ENCODE measurements at regions not wholly inside any gene's neighbourhood (a gene's known extent, or its start where the extent isn't known, plus 50 kb on each side); places are given as distances from the start of the nearest gene placed in this dataset.
A peak's percentile ranks its signal among the peaks of the same experiment; 100 is the strongest.

GRCh38 chr4:186900984-186901383 lies 177.3 kb upstream of the FAT1 start:
- H3K27ac ChIP-seq = no peak overlapping the region
- WGBS, 2 donors (ENCODE audit: low coverage in 1 of 2) = 70 to 100% methylated on average over 1 to 3 of the region's 3 CpGs
- H3K36me3 ChIP-seq = no peaks in the 10 kb centered on the region
- H3K9me3 ChIP-seq = no peaks in the 10 kb centered on the region
- H3K4me1 ChIP-seq = no peaks in the 10 kb centered on the region
- no peaks in the 10 kb centered on the region for H3K27me3 ChIP-seq
- H3K4me3 ChIP-seq = no peak overlapping the region
- TF ChIP-seq EP300 (IDR thresholded peaks at IDR 0.05) (no peak), POLR2AphosphoS5 (IDR thresholded peaks at IDR 0.05) (no peak), CTCF (IDR thresholded peaks at IDR 0.05) (no peak), POLR2A (IDR thresholded peaks at IDR 0.05) (no peak)
- ATAC-seq = no peak

GRCh38 chr4:186901850-186902249 lies 178.2 kb upstream of the FAT1 start:
- no peak for ATAC-seq
- Histone ChIP-seq H3K27me3 (no peaks in the 10 kb centered on the region), H3K27ac (no peak overlapping the region), H3K4me3 (no peak overlapping the region), H3K36me3 (no peaks in the 10 kb centered on the region), H3K9me3 (no peaks in the 10 kb centered on the region), H3K4me1 (no peaks in the 10 kb centered on the region)
- 49% methylated on average over 2 of the region's 3 CpGs; no CpG with 5 or more reads in 1 of the 2 donors for WGBS, 2 donors (ENCODE audit: low coverage in 1 of 2)
- TF ChIP-seq POLR2AphosphoS5 (IDR thresholded peaks at IDR 0.05) (no peak), EP300 (IDR thresholded peaks at IDR 0.05) (no peak), POLR2A (IDR thresholded peaks at IDR 0.05) (no peak), CTCF (IDR thresholded peaks at IDR 0.05) (no peak)

- no peak overlapping the region for H3K4me3 ChIP-seq
- TF ChIP-seq POLR2A (IDR thresholded peaks at IDR 0.05) (no peak), POLR2AphosphoS5 (IDR thresholded peaks at IDR 0.05) (no peak), EP300 (IDR thresholded peaks at IDR 0.05) (no peak), CTCF (IDR thresholded peaks at IDR 0.05) (no peak)
- H3K36me3 ChIP-seq = no peaks in the 10 kb centered on the region
- no peak for ATAC-seq
- H3K27ac ChIP-seq = no peak overlapping the region
- no peaks in the 10 kb centered on the region for H3K4me1 ChIP-seq
- WGBS, 2 donors (ENCODE audit: low coverage in 1 of 2) = 44 to 79% methylated on average over 3 to 4 of the region's 4 CpGs
- H3K9me3 ChIP-seq = no peaks in the 10 kb centered on the region
- H3K27me3 ChIP-seq = no peaks in the 10 kb centered on the region
Observed at GRCh38 chr4:186902361-186902760, 178.7 kb upstream of the FAT1 start.

GRCh38 chr4:186904101-186904500 lies 180.4 kb upstream of the FAT1 start:
- peak; percentile 75 for ATAC-seq
- no peaks in the 10 kb centered on the region for H3K4me1 ChIP-seq
- no peaks in the 10 kb centered on the region for H3K27me3 ChIP-seq
- WGBS, 2 donors (ENCODE audit: low coverage in 1 of 2) = 30 to 48% methylated on average over 2 of the region's 2 CpGs
- no peak overlapping the region for H3K27ac ChIP-seq
- H3K9me3 ChIP-seq = no peaks in the 10 kb centered on the region
- no peak overlapping the region for H3K4me3 ChIP-seq
- no peak for TF ChIP-seq POLR2A (IDR thresholded peaks at IDR 0.05)
- TF ChIP-seq EP300 (IDR thresholded peaks at IDR 0.05) = no peak
- no peak for TF ChIP-seq CTCF (IDR thresholded peaks at IDR 0.05)
- TF ChIP-seq POLR2AphosphoS5 (IDR thresholded peaks at IDR 0.05) = no peak
- H3K36me3 ChIP-seq = no peaks in the 10 kb centered on the region

- Histone ChIP-seq H3K4me1 (no peaks in the 10 kb centered on the region), H3K4me3 (no peak overlapping the region), H3K27me3 (no peaks in the 10 kb centered on the region), H3K9me3 (no peaks in the 10 kb centered on the region), H3K36me3 (no peaks in the 10 kb centered on the region), H3K27ac (no peak overlapping the region)
- WGBS, 2 donors (ENCODE audit: low coverage in 1 of 2) = 83 to 88% methylated on average over 7 to 11 of the region's 12 CpGs
- TF ChIP-seq POLR2AphosphoS5 (IDR thresholded peaks at IDR 0.05) = no peak
- no peak for TF ChIP-seq EP300 (IDR thresholded peaks at IDR 0.05)
- TF ChIP-seq CTCF (IDR thresholded peaks at IDR 0.05) = no peak
- no peak for TF ChIP-seq POLR2A (IDR thresholded peaks at IDR 0.05)
- no peak for ATAC-seq
Observed at GRCh38 chr4:186906722-186907121, 183.1 kb upstream of the FAT1 start.

All from gastroesophageal sphincter (tissue), 4 donors.